RKO (cell line): ENCODE measurements at regions not wholly inside any gene's neighbourhood (a gene's known extent, or its start where the extent isn't known, plus 50 kb on each side); places are given as distances from the start of the nearest gene placed in this dataset.
"Not testable (repeated sequence)": the region's sequence is repeated elsewhere in the genome, so short reads cannot be mapped to it uniquely, and the experiment has no call there.

Experiments
- DNase-seq: peaks from one replicate; pipeline ENCODE4 v3.0.0-alpha.2; 2016; ENCODE audit warnings: low spot score

- peak; percentile 12 for DNase-seq
Measured at GRCh38 chrX:51151734-51152133, 180.9 kb upstream of the NUDT10 start.

- DNase-seq, result no peak
Measured at GRCh38 chrX:51155157-51155556, 177.5 kb upstream of the NUDT10 start.

- DNase-seq, result no peak
Measured at GRCh38 chrX:51155566-51155965, 177.1 kb upstream of the NUDT10 start.

- DNase-seq, result no peak
Measured at GRCh38 chrX:51158231-51158630, 174.4 kb upstream of the NUDT10 start.

GRCh38 chrX:51159378-51159777, 173.2 kb upstream of the NUDT10 start:
- not testable (repeated sequence) for DNase-seq

GRCh38 chrX:51163730-51164129, 168.9 kb upstream of the NUDT10 start:
- no peak for DNase-seq

- DNase-seq, result not testable (repeated sequence)
Measured at GRCh38 chrX:51178356-51178900, 154.2 kb upstream of the NUDT10 start.

GRCh38 chrX:51179805-51180204, 152.8 kb upstream of the NUDT10 start:
- DNase-seq, result not testable (repeated sequence)

GRCh38 chrX:51182545-51182944, 150.1 kb upstream of the NUDT10 start:
- no peak for DNase-seq

GRCh38 chrX:51192104-51192503, 140.5 kb upstream of the NUDT10 start:
- DNase-seq, result no peak

GRCh38 chrX:51215266-51215665, 117.4 kb upstream of the NUDT10 start:
- DNase-seq, result peak; percentile 43

GRCh38 chrX:51215856-51216255, 116.8 kb upstream of the NUDT10 start:
- DNase-seq, result no peak

- no peak for DNase-seq
Measured at GRCh38 chrX:51242212-51242611, 90.4 kb upstream of the NUDT10 start.

GRCh38 chrX:51257490-51257889, 75.1 kb upstream of the NUDT10 start:
- DNase-seq, result no peak

GRCh38 chrX:51262271-51262670, 70.4 kb upstream of the NUDT10 start:
- DNase-seq, result not testable (repeated sequence)

- DNase-seq, result no peak
Measured at GRCh38 chrX:51272638-51273037, 60.0 kb upstream of the NUDT10 start.

- peak; percentile 42 for DNase-seq
Measured at GRCh38 chrX:51281758-51282318, 50.8 kb upstream of the NUDT10 start.
